OCI-LY7 (cell line): ENCODE measurements at regions not wholly inside any gene's neighbourhood (a gene's known extent, or its start where the extent isn't known, plus 50 kb on each side); places are given as distances from the start of the nearest gene placed in this dataset.

ENCODE experiments used
- BruUV-seq: library from RNA; stranded (reverse); fragments of 400-500 nt; replicated peaks from 2 replicates; lab custom pipeline; 2021; lab: Mats Ljungman, UMichigan
- CTCF ChIA-PET: fragments of 300-600 bp; sonication (Branson Sonifier 250); formaldehyde crosslinking; loops from one replicate; lab custom pipeline; 2022; ENCODE audit warnings: antibody characterized with exemption; ENCODE audit not compliant: unreplicated experiment; lab: Charles Lee
- POLR2A ChIA-PET: fragments of 300-600 bp; sonication (Branson Sonifier 250); formaldehyde crosslinking; loops from one replicate; lab custom pipeline; 2022; ENCODE audit warnings: antibody characterized with exemption; lab: Charles Lee
- DNase-seq: peaks from one replicate; pipeline ENCODE4 v3.0.0-alpha.2; 2015; ENCODE audit warnings: low spot score
- H2AFZ ChIP-seq: fragments of 200-600 bp; sonication (generic), shearing (Covaris generic); 2 replicates; pipeline ENCODE4 v1.6.1; 2014; ENCODE audit warnings: mild to moderate bottlenecking, antibody characterized with exemption, low read length, moderate library complexity
- H3K27ac ChIP-seq: fragments of 200-600 bp; sonication (generic); 2 replicates; pipeline ENCODE4 v1.5.1; 2014; ENCODE audit warnings: mixed run types, low read depth, mild to moderate bottlenecking, moderate library complexity, low read length, inconsistent platforms; ENCODE audit not compliant: poor library complexity, severe bottlenecking
- H3K36me3 ChIP-seq: fragments of 200-600 bp; sonication (generic); 2 replicates; pipeline ENCODE4 v1.6.1; 2014; ENCODE audit warnings: mild to moderate bottlenecking, antibody characterized with exemption, low read length, moderate library complexity, mixed read lengths; ENCODE audit not compliant: insufficient read depth
- H3K4me1 ChIP-seq: fragments of 200-600 bp; sonication (generic); 2 replicates; pipeline ENCODE4 v1.5.1; 2014; ENCODE audit warnings: mild to moderate bottlenecking, low read length; ENCODE audit not compliant: insufficient read depth, poor library complexity, severe bottlenecking
- H3K4me2 ChIP-seq: fragments of 200-600 bp; sonication (generic); 2 replicates; pipeline ENCODE4 v1.6.1; 2014; ENCODE audit warnings: mild to moderate bottlenecking, low read length
- H3K4me3 ChIP-seq: fragments of 200-600 bp; sonication (generic); 2 replicates; pipeline ENCODE4 v1.5.1; 2014; ENCODE audit warnings: mild to moderate bottlenecking, low read depth, low read length; ENCODE audit not compliant: poor library complexity, severe bottlenecking
- H3K79me2 ChIP-seq: fragments of 200-600 bp; sonication (generic); 2 replicates; pipeline ENCODE4 v1.6.1; 2016; ENCODE audit warnings: low read depth, mild to moderate bottlenecking, low read length, moderate library complexity, mixed read lengths; ENCODE audit not compliant: insufficient read depth
- H3K9me2 ChIP-seq: fragments of 200-600 bp; sonication (generic); 2 replicates; pipeline ENCODE4 v1.6.1; 2016; ENCODE audit warnings: mild to moderate bottlenecking, low read length, mixed read lengths; ENCODE audit not compliant: insufficient read depth
- H3K9me3 ChIP-seq: fragments of 200-600 bp; sonication (generic); 2 replicates; pipeline ENCODE4 v1.6.1; 2014; ENCODE audit warnings: mild to moderate bottlenecking, mixed run types, low read length, mixed read lengths
- H4K20me1 ChIP-seq: fragments of 200-600 bp; sonication (generic); 2 replicates; pipeline ENCODE4 v1.6.1; 2014; ENCODE audit warnings: mild to moderate bottlenecking, antibody characterized with exemption, low read length, moderate library complexity, mixed read lengths; ENCODE audit not compliant: insufficient read depth
- EZH2phosphoT487 ChIP-seq: fragments of 200-600 bp; sonication (generic); IDR thresholded peaks from 2 replicates; pipeline ENCODE4 v1.6.1; 2018; ENCODE audit warnings: low read depth, borderline replicate concordance, mild to moderate bottlenecking, mixed run types, antibody characterized with exemption, low read length, moderate library complexity, mixed read lengths
- intact Hi-C: fragments of 100-400 bp; cut with micrococcal nuclease; formaldehyde crosslinking; loops from one replicate; pipeline ENCODE4 v1.10.0; 2022; ENCODE audit not compliant: unreplicated experiment
- TF ChIP-seq, protein P1 (sequence below): fragments of 200-600 bp; sonication (generic); conservative IDR thresholded peaks from 2 replicates; pipeline ENCODE4 v1.5.1; 2014; ENCODE audit warnings: mild to moderate bottlenecking, antibody characterized with exemption, low read length, moderate library complexity, mixed read lengths

DNA sequence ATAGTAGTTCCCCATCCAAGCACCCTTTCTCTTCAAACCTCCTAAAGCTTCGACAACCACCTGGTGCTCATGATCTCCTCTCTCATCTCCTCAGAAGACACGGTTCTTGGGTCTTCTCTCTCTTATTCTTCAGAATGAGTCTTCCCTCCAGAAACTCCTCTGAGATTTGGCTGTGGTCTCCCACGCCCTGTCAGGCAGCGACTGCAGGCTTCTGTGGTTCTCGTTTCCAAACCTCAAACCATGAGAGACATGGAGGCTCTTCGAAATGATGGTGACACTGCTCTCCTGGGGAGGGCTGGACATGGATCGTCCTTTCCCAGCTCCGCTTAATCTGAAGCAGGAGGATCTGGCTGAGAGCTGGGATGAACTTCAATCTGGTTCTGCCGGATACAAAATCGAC, 78.6 kb upstream of the PITRM1 start:
- intact Hi-C loops = no loop called here
- Histone ChIP-seq H3K36me3 (no peaks in the 10 kb centered on the region), H4K20me1 (no peaks in the 10 kb centered on the region), H3K27ac (no peak overlapping the region), H3K4me1 (no peaks in the 10 kb centered on the region), H3K4me3 (no peak overlapping the region), H3K9me2 (no peaks in the 10 kb centered on the region), H3K79me2 (no peaks in the 10 kb centered on the region), H2AFZ (no peak overlapping the region), H3K4me2 (no peak overlapping the region), H3K9me3 (no peaks in the 10 kb centered on the region)
- CTCF ChIA-PET = no interaction called here
- BruUV-seq = no TSS peak
- TF ChIP-seq, protein P1, sequence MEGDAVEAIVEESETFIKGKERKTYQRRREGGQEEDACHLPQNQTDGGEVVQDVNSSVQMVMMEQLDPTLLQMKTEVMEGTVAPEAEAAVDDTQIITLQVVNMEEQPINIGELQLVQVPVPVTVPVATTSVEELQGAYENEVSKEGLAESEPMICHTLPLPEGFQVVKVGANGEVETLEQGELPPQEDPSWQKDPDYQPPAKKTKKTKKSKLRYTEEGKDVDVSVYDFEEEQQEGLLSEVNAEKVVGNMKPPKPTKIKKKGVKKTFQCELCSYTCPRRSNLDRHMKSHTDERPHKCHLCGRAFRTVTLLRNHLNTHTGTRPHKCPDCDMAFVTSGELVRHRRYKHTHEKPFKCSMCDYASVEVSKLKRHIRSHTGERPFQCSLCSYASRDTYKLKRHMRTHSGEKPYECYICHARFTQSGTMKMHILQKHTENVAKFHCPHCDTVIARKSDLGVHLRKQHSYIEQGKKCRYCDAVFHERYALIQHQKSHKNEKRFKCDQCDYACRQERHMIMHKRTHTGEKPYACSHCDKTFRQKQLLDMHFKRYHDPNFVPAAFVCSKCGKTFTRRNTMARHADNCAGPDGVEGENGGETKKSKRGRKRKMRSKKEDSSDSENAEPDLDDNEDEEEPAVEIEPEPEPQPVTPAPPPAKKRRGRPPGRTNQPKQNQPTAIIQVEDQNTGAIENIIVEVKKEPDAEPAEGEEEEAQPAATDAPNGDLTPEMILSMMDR = no peak
- TF ChIP-seq EZH2phosphoT487 = no peak
- POLR2A ChIA-PET = no interaction called here
- DNase-seq = no peak

DNA sequence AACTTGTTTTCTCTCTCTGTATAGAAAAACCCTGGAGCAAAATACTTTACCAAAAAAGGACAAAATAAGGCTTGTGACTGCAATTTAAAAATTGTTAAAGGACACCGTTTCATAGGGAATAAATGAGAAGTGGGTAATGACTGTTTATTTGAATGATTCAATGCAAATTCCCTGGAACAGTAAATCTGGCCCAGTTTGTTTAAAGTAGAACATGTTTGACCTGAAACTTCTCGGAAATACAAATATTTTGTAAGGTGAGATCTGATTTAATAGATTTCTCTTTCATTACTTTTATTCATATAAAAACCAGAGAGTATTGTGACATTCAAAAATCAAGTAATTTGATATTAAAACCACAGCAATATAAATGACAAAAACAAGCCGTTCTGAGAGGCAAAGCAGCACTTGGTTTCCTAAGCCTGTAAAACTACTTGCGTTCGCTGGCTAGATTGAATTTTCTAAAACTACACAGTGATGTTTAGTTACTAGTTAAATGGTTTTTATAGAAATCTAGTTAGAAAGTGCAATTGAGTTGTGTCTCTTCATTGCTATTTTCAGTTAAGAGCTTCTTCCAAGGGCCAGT, 76.8 kb upstream of the PITRM1 start:
- no peak overlapping the region for H3K27ac ChIP-seq
- H3K9me2 ChIP-seq = no peaks in the 10 kb centered on the region
- H3K9me3 ChIP-seq = no peaks in the 10 kb centered on the region
- H2AFZ ChIP-seq = no peak overlapping the region
- no peaks in the 10 kb centered on the region for H4K20me1 ChIP-seq
- ChIA-PET POLR2A (no interaction called here), CTCF (no interaction called here)
- BruUV-seq = no TSS peak
- TF ChIP-seq, protein P1 = no peak
- no peak for TF ChIP-seq EZH2phosphoT487
- H3K4me2 ChIP-seq = no peak overlapping the region
- no peak for DNase-seq
- intact Hi-C loops = no loop called here
- H3K4me1 ChIP-seq = no peaks in the 10 kb centered on the region
- no peak overlapping the region for H3K4me3 ChIP-seq
- H3K36me3 ChIP-seq = no peaks in the 10 kb centered on the region
- H3K79me2 ChIP-seq = no peaks in the 10 kb centered on the region

GRCh38 chr10:3248526-3249306, 76.1 kb upstream of the PITRM1 start:
- no peaks in the 10 kb centered on the region for H3K36me3 ChIP-seq
- no peak overlapping the region for H3K4me3 ChIP-seq
- no peak overlapping the region for H3K27ac ChIP-seq
- no peaks in the 10 kb centered on the region for H3K9me2 ChIP-seq
- no peaks in the 10 kb centered on the region for H3K4me1 ChIP-seq
- no peaks in the 10 kb centered on the region for H4K20me1 ChIP-seq
- H3K79me2 ChIP-seq = no peaks in the 10 kb centered on the region
- no TSS peak for BruUV-seq
- intact Hi-C loops = no loop called here
- DNase-seq = no peak
- H3K4me2 ChIP-seq = no peak overlapping the region
- POLR2A ChIA-PET = interaction anchor here (0.6 to 0.8 kb wide), 3 partner anchors 413 to 712 kb away, joined by 3 read pairs; no protein-coding TSS in a partner anchor
- CTCF ChIA-PET = no interaction called here
- H3K9me3 ChIP-seq = no peaks in the 10 kb centered on the region
- no peak overlapping the region for H2AFZ ChIP-seq
- TF ChIP-seq, protein P1 = no peak
- no peak for TF ChIP-seq EZH2phosphoT487
